ENCODE measurements at regions not wholly inside any gene's neighbourhood (a gene's known extent, or its start where the extent isn't known, plus 50 kb on each side); places are given as distances from the start of the nearest gene placed in this dataset.
"Not testable (repeated sequence)": the region's sequence is repeated elsewhere in the genome, so short reads cannot be mapped to it uniquely, and the experiment has no call there.

DNA sequence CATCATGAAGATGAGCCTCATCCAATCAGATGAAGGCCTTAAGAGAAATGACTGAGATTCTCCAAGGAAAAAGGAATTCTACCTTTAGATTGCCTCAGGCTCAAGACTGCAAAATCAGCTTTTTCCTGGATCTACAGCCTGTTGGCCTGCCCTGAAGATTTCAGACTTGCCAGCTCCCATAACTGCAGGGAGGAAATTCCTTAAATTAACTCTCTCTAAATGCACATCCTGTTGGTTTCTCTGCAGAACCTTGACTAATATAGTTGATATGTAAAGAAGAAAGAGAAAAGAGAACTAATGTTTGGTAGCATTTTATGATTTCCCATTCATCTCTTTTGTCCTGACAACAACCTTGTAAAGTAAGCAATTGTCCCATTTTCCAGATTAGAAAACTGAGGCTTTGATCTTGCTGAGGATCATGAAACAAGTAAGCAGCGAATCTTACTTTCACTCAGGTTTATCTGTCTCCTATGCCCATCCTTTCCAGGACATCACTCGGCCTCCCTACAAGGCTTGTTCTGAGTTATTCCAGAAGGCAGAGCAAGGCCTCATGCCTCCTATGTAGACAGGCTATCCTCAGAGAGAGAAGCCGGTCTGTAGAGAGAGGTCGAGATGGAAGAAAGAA lies 115.0 kb upstream of the LDB2 start:
- Histone ChIP-seq H3K36me3 (no peaks in the 10 kb centered on the region), H3K9me3 (no peaks in the 10 kb centered on the region), H3K4me3 (no peak overlapping the region), H3K27me3 (no peaks in the 10 kb centered on the region), H3K4me1 (no peaks in the 10 kb centered on the region), H3K27ac (no peak overlapping the region)
- intact Hi-C loops (cut with DNase I) = no loop called here
- no peak for TF ChIP-seq CTCF (IDR thresholded peaks at IDR 0.05)
- DNase-seq = no peak
- ATAC-seq = no peak

DNA sequence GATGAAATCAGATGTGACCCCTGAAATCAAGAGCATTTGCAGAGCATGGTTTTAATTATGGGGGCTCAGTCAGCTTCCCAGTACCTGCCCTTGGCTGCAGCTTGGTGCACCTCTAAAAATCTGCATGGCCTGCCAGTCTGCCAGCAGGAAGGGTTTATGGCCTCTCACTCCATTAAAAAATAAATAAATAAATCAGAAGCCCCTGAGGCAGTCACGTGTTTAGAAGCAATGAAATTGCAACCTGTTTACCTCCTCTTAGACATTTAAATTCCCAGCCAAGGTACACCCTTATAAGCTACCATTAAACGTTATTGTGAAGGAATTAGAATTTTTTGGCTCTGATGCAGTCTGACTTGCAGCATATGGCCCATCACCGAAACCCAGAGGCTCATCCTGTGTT lies 114.0 kb upstream of the LDB2 start:
- H3K4me1 ChIP-seq = no peaks in the 10 kb centered on the region
- H3K27ac ChIP-seq = no peak overlapping the region
- H3K27me3 ChIP-seq = no peaks in the 10 kb centered on the region
- DNase-seq = no peak
- intact Hi-C loops (cut with DNase I) = no loop called here
- TF ChIP-seq CTCF (IDR thresholded peaks at IDR 0.05) = no peak
- ATAC-seq = no peak
- no peaks in the 10 kb centered on the region for H3K9me3 ChIP-seq
- H3K36me3 ChIP-seq = no peaks in the 10 kb centered on the region
- no peak overlapping the region for H3K4me3 ChIP-seq

DNA sequence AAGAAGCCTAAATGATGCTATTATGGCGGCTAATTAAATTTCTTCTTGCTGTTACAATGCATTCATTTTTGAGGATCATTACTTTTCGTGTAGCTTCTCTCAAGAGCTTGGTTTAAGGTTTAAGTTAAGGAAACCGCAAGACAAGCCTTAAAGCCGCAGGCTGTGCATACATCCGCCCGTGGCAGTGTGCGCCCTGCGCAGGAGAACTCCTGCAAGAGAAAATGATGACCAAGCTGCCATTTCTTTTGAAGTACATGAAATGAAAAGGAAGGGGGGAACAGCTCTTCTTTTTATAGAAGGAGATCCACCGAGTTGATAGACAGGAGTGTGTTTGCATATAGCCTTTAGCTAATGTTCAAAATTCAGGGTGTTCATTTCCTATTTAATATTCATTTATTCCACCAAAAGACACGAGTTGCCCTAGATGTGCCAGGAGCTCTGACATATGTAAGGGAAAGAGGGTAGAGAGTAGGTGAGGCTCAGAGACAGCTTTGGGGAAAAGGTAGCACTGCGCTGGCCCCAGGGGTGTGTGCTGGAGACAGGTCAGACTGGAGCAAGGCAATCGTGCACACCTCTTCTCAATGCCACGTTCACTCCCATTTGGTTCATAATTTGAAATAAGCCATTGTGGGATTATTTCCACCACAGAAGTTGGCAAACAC lies 112.1 kb upstream of the LDB2 start:
- peak in 1 of 4 donors; percentile 71 for DNase-seq
- Histone ChIP-seq H3K27me3 (no peaks in the 10 kb centered on the region), H3K27ac (no peak overlapping the region), H3K4me1 (no peaks in the 10 kb centered on the region), H3K4me3 (no peak overlapping the region), H3K36me3 (no peaks in the 10 kb centered on the region), H3K9me3 (no peaks in the 10 kb centered on the region)
- no peak for ATAC-seq
- intact Hi-C loops (cut with DNase I) = no loop called here
- TF ChIP-seq CTCF (IDR thresholded peaks at IDR 0.05) = no peak

- Histone ChIP-seq H3K27me3 (no peaks in the 10 kb centered on the region), H3K9me3 (no peaks in the 10 kb centered on the region), H3K36me3 (no peaks in the 10 kb centered on the region), H3K4me3 (no peak overlapping the region), H3K27ac (no peak overlapping the region), H3K4me1 (no peaks in the 10 kb centered on the region)
- no peak for TF ChIP-seq CTCF (IDR thresholded peaks at IDR 0.05)
- intact Hi-C loops (cut with DNase I) = no loop called here
- ATAC-seq (no peak), DNase-seq (no peak)
These were observed 111.5 kb upstream of the LDB2 start for GRCh38 chr4:17009871-17010367.

DNA sequence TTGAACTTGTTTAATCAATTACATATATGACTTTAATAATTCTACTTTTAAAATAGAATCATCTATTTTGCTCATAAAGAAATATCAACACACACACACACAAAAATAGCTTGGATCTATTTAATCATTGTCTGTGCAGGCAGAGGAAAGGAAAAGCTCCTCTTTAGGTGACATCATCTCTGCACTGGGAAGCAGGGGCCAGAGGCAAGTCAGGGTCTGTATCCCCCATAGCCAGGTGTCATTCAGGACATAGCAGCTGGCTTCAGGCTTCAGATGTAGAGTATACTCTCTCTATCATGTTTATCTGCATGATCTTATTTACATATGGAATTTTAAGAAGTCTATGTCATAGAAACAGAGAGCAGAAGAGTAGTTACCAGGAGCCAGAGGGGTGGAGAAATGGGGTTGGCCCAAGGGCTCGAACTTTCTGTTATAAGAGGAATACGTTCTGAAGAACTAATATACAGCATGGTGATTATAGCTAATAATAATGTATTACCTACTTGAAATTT lies 110.4 kb upstream of the LDB2 start:
- intact Hi-C loops (cut with DNase I) = no loop called here
- ATAC-seq (no peak), DNase-seq (no peak)
- TF ChIP-seq CTCF (IDR thresholded peaks at IDR 0.05) = no peak
- Histone ChIP-seq H3K9me3 (no peaks in the 10 kb centered on the region), H3K27ac (no peak overlapping the region), H3K4me3 (no peak overlapping the region), H3K27me3 (no peaks in the 10 kb centered on the region), H3K36me3 (no peaks in the 10 kb centered on the region), H3K4me1 (no peaks in the 10 kb centered on the region)

DNA sequence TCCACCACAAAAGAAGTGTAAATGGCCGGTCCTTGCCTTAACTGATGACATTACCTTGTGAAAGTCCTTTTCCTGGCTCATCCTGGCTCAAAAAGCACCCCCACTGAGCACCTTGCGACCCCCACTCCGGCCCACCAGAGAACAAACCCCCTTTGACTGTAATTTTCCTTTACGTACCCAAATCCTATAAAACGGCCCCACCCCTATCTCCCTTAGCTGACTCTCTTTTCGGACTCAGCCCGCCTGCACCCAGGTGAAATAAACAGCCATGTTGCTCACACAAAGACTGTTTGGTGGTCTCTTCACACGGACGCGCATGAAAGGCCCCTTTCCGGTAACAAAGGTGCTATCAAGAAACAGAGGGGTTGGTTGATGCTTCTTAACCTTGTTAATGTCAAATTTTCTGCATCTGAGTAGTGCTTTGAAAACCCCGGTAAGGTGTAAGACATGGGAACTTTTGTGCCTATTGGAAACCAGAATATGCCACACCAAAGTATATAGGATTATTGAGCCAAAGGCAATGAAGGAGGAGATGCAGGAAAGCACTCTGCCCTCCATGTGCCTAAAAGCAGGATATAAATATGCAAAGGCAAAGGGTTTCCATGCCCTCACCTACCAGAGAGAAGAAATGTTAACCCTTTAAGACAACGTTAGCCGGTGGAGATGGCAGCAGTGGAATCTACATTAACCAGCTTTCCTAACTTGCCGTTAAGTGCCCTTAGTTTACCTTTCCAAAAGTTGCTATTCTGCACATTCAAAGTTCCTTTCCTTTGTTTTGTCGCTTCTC lies 105.4 kb upstream of the LDB2 start:
- H3K9me3 ChIP-seq; H3K27ac ChIP-seq; ATAC-seq; H3K4me3 ChIP-seq; H3K27me3 ChIP-seq; DNase-seq; intact Hi-C loops (cut with DNase I); H3K36me3 ChIP-seq; H3K4me1 ChIP-seq: not testable (repeated sequence)
